Natural killer cell (primary cell): ENCODE measurements at regions not wholly inside any gene's neighbourhood (a gene's known extent, or its start where the extent isn't known, plus 50 kb on each side); places are given as distances from the start of the nearest gene placed in this dataset.
"Not testable (repeated sequence)": the region's sequence is repeated elsewhere in the genome, so short reads cannot be mapped to it uniquely, and the experiment has no call there.

Experiments
- ATAC-seq, 3 donors: fragments of 150-1000 bp in 2 of 3; fragments of 200-7000 bp in 1 of 3; cut with Tn5 transposase; 1 replicate in 1 of 3; 2 replicates in 2 of 3; pipeline ENCODE4 v1.10.0; 2021; ENCODE audit warnings: mild to moderate bottlenecking in 2 of 3, moderate library complexity in 2 of 3
- DNase-seq, 2 donors: peaks; one replicate each; pipeline versions ENCODE4 v3.0.0 to v3.0.0-alpha.2; 2013 to 2021; ENCODE audit warnings: mixed read lengths in 1 of 2
- H3K27ac ChIP-seq: one replicate; pipeline ENCODE4 v1.5.1; 2013; ENCODE audit warnings: mild to moderate bottlenecking, low read length
- H3K27me3 ChIP-seq: one replicate; pipeline ENCODE4 v1.6.1; 2013; ENCODE audit warnings: low read length; ENCODE audit not compliant: control insufficient read depth, insufficient read depth
- H3K36me3 ChIP-seq: one replicate; pipeline ENCODE4 v1.6.1; 2013; ENCODE audit warnings: low read length; ENCODE audit not compliant: control insufficient read depth, insufficient read depth
- H3K4me1 ChIP-seq: one replicate; pipeline ENCODE4 v1.6.1; 2013; ENCODE audit warnings: low read length; ENCODE audit not compliant: control insufficient read depth, insufficient read depth
- H3K4me3 ChIP-seq: one replicate; pipeline ENCODE4 v1.5.1; 2013; ENCODE audit warnings: low read length
- H3K9me3 ChIP-seq: one replicate; pipeline ENCODE4 v1.6.1; 2013; ENCODE audit warnings: low read length; ENCODE audit not compliant: control insufficient read depth, insufficient read depth
- H3K27ac Mint-ChIP-seq, 2 donors: one replicate each; pipeline ENCODE4 v1.8.0; 2022; ENCODE audit warnings: mild to moderate bottlenecking in 2 of 2, mixed read lengths in 2 of 2, moderate library complexity in 1 of 2
- H3K27me3 Mint-ChIP-seq, 2 donors: one replicate each; pipeline ENCODE4 v1.8.0; 2022; ENCODE audit warnings: low read depth in 2 of 2, mixed read lengths in 2 of 2
- H3K36me3 Mint-ChIP-seq: one replicate; pipeline ENCODE4 v1.8.0; 2022; ENCODE audit warnings: mixed read lengths
- H3K4me1 Mint-ChIP-seq, 2 donors: one replicate each; pipeline ENCODE4 v1.8.0; 2022; ENCODE audit warnings: mixed read lengths in 2 of 2
- H3K4me3 Mint-ChIP-seq: one replicate; pipeline ENCODE4 v1.8.0; 2022; ENCODE audit warnings: mild to moderate bottlenecking, moderate library complexity, mixed read lengths
- H3K9me3 Mint-ChIP-seq, 2 donors: one replicate each; pipeline ENCODE4 v1.8.0; 2022; ENCODE audit warnings: mixed read lengths in 2 of 2
- CTCF ChIP-seq: fragments of 200-600 bp; IDR thresholded peaks from one replicate; pipeline ENCODE4 v1.8.0; 2022; ENCODE audit warnings: antibody characterized with exemption
- WGBS: methylation state at CpG from one replicate; pipeline ENCODE4 v1.1.7; 2013; ENCODE audit warnings: missing lambda C conversion rate; ENCODE audit not compliant: insufficient coverage; 5-methylcytosine and 5-hydroxymethylcytosine counted together
- intact Hi-C: fragments of 100-400 bp; cut with micrococcal nuclease; formaldehyde crosslinking; loops from one replicate; pipeline ENCODE4 v1.14.2; 2022

GRCh38 chr15:28459279-28459678, 73.5 kb downstream of the GOLGA8G start:
- Mint-ChIP-seq H3K27ac (no peak overlapping the region), H3K9me3 (no peaks in the 10 kb centered on the region), H3K36me3 (no peaks in the 10 kb centered on the region), H3K4me3 (no peak overlapping the region), H3K27me3 (peaks cover 15 to 43% of the 10 kb centered on the region in 2 donors), H3K4me1 (no peaks in the 10 kb centered on the region)
- intact Hi-C loops, result no loop called here
- no peaks in the 10 kb centered on the region for H3K4me1 ChIP-seq
- H3K36me3 ChIP-seq, result no peaks in the 10 kb centered on the region
- H3K4me3 ChIP-seq, result no peak overlapping the region
- no peak for TF ChIP-seq CTCF
- ATAC-seq (no peak), DNase-seq (no peak)
- H3K27me3 ChIP-seq, result peaks cover 11% of the 10 kb centered on the region
- H3K27ac ChIP-seq, result no peak overlapping the region
- WGBS, result 95% methylated on average over 1 of the region's 1 CpG
- no peaks in the 10 kb centered on the region for H3K9me3 ChIP-seq

DNA sequence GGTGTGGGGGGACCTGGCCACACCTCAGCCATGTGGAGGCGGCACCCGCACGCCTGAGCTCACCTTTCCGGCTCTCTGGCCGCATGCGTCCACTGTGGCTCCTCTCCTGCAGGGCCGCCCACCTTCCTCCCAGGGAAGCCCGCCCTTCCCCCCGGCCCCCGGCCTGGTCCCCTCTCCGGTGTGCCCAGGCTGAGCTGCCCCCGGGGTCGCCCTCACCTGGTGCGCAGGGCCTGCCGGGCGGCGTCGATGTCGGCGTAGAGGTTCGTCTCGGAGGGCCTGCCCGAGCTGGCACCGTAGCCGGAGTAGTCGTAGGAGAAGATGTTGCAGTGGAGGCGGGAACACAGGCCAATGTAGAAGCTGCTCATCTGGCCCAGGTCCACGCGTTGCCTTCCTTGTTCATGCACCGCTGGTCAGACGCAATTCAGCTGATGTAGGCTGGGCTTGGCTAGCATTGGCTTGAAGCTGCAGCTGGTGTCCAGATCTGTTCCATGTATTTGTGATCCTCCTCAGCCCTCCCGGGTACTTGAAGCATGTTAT, 75.3 kb downstream of the GOLGA8G start:
- H3K4me1 ChIP-seq, H3K36me3 Mint-ChIP-seq, H3K4me1 Mint-ChIP-seq, intact Hi-C loops, H3K27ac ChIP-seq, H3K36me3 ChIP-seq, H3K4me3 Mint-ChIP-seq, H3K4me3 ChIP-seq, H3K9me3 ChIP-seq, ATAC-seq, H3K27ac Mint-ChIP-seq, H3K9me3 Mint-ChIP-seq: not testable (repeated sequence)
- H3K27me3 Mint-ChIP-seq, result peaks cover 15 to 38% of the 10 kb centered on the region in 2 donors
- 94% methylated on average over 32 of the region's 32 CpGs for WGBS
- peaks cover 11% of the 10 kb centered on the region for H3K27me3 ChIP-seq
- peak in 1 of 2 donors; percentile 3 for DNase-seq

GRCh38 chr15:28456476-28457395, 76.0 kb downstream of the GOLGA8G start:
- intact Hi-C loops, result no loop called here
- H3K27ac Mint-ChIP-seq, result no peak overlapping the region
- Histone ChIP-seq H3K36me3 (no peaks in the 10 kb centered on the region), H3K9me3 (no peaks in the 10 kb centered on the region), H3K27ac (no peak overlapping the region), H3K4me1 (no peaks in the 10 kb centered on the region), H3K27me3 (peaks cover 9% of the 10 kb centered on the region), H3K4me3 (no peak overlapping the region)
- no peaks in the 10 kb centered on the region for H3K36me3 Mint-ChIP-seq
- no peaks in the 10 kb centered on the region for H3K9me3 Mint-ChIP-seq
- no peak for TF ChIP-seq CTCF
- WGBS, result 88% methylated on average over 30 of the region's 30 CpGs
- DNase-seq, result peak; percentile 5 to 15
- peaks cover 15 to 31% of the 10 kb centered on the region in 2 donors for H3K27me3 Mint-ChIP-seq
- H3K4me1 Mint-ChIP-seq, result no peaks in the 10 kb centered on the region
- H3K4me3 Mint-ChIP-seq, result no peak overlapping the region
- no peak for ATAC-seq

- H3K27ac Mint-ChIP-seq, H3K36me3 Mint-ChIP-seq, H3K27ac ChIP-seq, H3K27me3 ChIP-seq, H3K9me3 ChIP-seq, ATAC-seq, H3K4me1 Mint-ChIP-seq, H3K4me3 ChIP-seq, H3K4me1 ChIP-seq, H3K36me3 ChIP-seq, intact Hi-C loops, H3K9me3 Mint-ChIP-seq, H3K4me3 Mint-ChIP-seq: not testable (repeated sequence)
- DNase-seq, result peak; percentile 3 to 15
- H3K27me3 Mint-ChIP-seq, result peaks cover 13 to 21% of the 10 kb centered on the region in 2 donors
- WGBS, result 91% methylated on average over 22 of the region's 28 CpGs
These were observed 77.0 kb downstream of the GOLGA8G start for GRCh38 chr15:28455537-28456475.

- H3K4me1 Mint-ChIP-seq, H3K4me1 ChIP-seq, H3K36me3 Mint-ChIP-seq, H3K9me3 Mint-ChIP-seq, H3K27ac ChIP-seq, ATAC-seq, H3K36me3 ChIP-seq, intact Hi-C loops, H3K4me3 Mint-ChIP-seq, H3K27ac Mint-ChIP-seq, DNase-seq, H3K4me3 ChIP-seq, H3K9me3 ChIP-seq, H3K27me3 ChIP-seq: not testable (repeated sequence)
- peaks cover 11 to 18% of the 10 kb centered on the region in 2 donors for H3K27me3 Mint-ChIP-seq
- WGBS, result 3% methylated on average over 39 of the region's 43 CpGs
These were observed 76.3 kb downstream of the GOLGA8F start for GRCh38 chr15:28454751-28455220.
